ENCODE measurements at regions not wholly inside any gene's neighbourhood (a gene's known extent, or its start where the extent isn't known, plus 50 kb on each side); places are given as distances from the start of the nearest gene placed in this dataset.

- no peak for TF ChIP-seq POLR2A (IDR thresholded peaks at IDR 0.05; ENCODE audit: low read depth, low read length)
- TF ChIP-seq POLR2AphosphoS5 (IDR thresholded peaks at IDR 0.05; ENCODE audit: low read depth, low read length) = no peak
Observed at GRCh38 chr20:37600486-37600885, 72.8 kb upstream of the BLCAP start.
